Vagina (tissue), 2 donors: ENCODE measurements at regions not wholly inside any gene's neighbourhood (a gene's known extent, or its start where the extent isn't known, plus 50 kb on each side); places are given as distances from the start of the nearest gene placed in this dataset.

Source experiments
- POLR2AphosphoS5 ChIP-seq, 2 donors: sonication (generic); formaldehyde crosslinking; IDR thresholded peaks; one replicate each; pipeline ENCODE4 v1.9.0; 2017; ENCODE audit warnings: antibody characterized with exemption in 2 of 2, mild to moderate bottlenecking in 2 of 2, low read depth in 1 of 2; ENCODE audit not compliant: insufficient read depth in 1 of 2
- TF ChIP-seq, protein P1 (sequence below), 3 experiments: fragments of 450-650 bp in 2 of 3; fragments of 200-600 bp in 1 of 3; sonication (generic) in 1 of 3; IDR thresholded peaks; one replicate each; pipeline ENCODE4 v1.5.1; 2017 to 2019; ENCODE audit warnings: antibody characterized with exemption in 3 of 3, mild to moderate bottlenecking in 2 of 3, moderate library complexity in 2 of 3

GRCh38 chr11:109035284-109035683 is 370.4 kb downstream of the DDX10 start:
- TF ChIP-seq POLR2AphosphoS5 (IDR thresholded peaks at IDR 0.05; ENCODE audit: insufficient read depth in 1 of 2, low read depth in 1 of 2) = no peak
- TF ChIP-seq, protein P1, sequence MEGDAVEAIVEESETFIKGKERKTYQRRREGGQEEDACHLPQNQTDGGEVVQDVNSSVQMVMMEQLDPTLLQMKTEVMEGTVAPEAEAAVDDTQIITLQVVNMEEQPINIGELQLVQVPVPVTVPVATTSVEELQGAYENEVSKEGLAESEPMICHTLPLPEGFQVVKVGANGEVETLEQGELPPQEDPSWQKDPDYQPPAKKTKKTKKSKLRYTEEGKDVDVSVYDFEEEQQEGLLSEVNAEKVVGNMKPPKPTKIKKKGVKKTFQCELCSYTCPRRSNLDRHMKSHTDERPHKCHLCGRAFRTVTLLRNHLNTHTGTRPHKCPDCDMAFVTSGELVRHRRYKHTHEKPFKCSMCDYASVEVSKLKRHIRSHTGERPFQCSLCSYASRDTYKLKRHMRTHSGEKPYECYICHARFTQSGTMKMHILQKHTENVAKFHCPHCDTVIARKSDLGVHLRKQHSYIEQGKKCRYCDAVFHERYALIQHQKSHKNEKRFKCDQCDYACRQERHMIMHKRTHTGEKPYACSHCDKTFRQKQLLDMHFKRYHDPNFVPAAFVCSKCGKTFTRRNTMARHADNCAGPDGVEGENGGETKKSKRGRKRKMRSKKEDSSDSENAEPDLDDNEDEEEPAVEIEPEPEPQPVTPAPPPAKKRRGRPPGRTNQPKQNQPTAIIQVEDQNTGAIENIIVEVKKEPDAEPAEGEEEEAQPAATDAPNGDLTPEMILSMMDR (IDR thresholded peaks at IDR 0.05) = no peak
